ENCODE measurements at regions not wholly inside any gene's neighbourhood (a gene's known extent, or its start where the extent isn't known, plus 50 kb on each side); places are given as distances from the start of the nearest gene placed in this dataset.

DNA sequence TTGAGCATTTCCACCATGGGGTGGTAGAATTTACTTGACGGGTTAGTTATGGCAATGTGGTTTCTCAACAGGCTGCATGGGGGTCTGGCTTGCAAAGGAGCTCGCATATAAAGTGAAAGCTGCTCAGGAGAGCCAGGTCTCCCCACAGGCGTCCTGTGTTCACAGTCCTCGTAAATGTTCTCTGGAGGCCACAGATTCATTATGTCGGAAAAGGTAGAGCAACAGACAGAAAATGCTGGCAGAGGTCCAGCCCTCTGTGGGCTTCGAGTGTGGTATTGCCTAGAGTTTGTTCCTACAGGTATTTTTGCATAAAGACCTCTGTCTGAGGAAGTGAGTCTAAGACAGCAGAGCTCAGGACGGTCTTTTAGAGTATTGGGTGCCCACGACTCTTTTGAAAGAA lies 96.4 kb downstream of the CDCA7 start:
- no peak overlapping the region for H3K27ac Mint-ChIP-seq (ENCODE audit: low read depth)
- no peak for ATAC-seq (replicated peaks; ENCODE audit: extremely low read depth, poor library complexity, severe bottlenecking)
- no peaks in the 10 kb centered on the region for H3K36me3 Mint-ChIP-seq (ENCODE audit: insufficient read depth)
- H3K9me3 Mint-ChIP-seq, result no peaks in the 10 kb centered on the region
- H3K4me1 Mint-ChIP-seq, result peaks cover 7% of the 10 kb centered on the region
- DNase-seq (ENCODE audit: low spot score in 2 of 2), result no peak
- H3K4me3 Mint-ChIP-seq, result no peak overlapping the region
- H3K27me3 Mint-ChIP-seq, result peaks cover 49% of the 10 kb centered on the region

DNA sequence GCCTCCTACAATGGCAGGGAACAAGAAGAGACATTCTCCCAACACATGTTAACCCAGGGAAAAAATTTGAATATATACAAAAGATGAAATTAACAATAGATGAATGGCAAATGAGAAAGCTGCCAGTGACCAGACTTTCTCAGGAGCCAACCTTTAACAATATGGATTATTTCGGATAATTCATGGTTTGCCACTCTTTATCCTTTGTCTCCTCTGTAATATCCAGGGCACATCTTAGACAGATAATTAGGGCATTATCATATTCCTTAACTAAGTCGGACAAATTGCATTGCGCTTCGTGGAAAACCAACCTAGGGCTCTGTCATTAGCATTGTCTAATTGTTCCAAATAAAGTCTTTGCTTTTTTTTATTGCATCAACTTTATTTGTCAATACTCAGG lies 97.3 kb downstream of the CDCA7 start:
- no peaks in the 10 kb centered on the region for H3K9me3 Mint-ChIP-seq
- DNase-seq (ENCODE audit: low spot score in 2 of 2) (no peak), ATAC-seq (replicated peaks; ENCODE audit: extremely low read depth, poor library complexity, severe bottlenecking) (no peak)
- peaks cover 57% of the 10 kb centered on the region for H3K27me3 Mint-ChIP-seq
- H3K4me1 Mint-ChIP-seq, result peaks cover 7% of the 10 kb centered on the region
- H3K36me3 Mint-ChIP-seq (ENCODE audit: insufficient read depth), result no peaks in the 10 kb centered on the region
- no peak overlapping the region for H3K4me3 Mint-ChIP-seq
- no peak overlapping the region for H3K27ac Mint-ChIP-seq (ENCODE audit: low read depth)

DNA sequence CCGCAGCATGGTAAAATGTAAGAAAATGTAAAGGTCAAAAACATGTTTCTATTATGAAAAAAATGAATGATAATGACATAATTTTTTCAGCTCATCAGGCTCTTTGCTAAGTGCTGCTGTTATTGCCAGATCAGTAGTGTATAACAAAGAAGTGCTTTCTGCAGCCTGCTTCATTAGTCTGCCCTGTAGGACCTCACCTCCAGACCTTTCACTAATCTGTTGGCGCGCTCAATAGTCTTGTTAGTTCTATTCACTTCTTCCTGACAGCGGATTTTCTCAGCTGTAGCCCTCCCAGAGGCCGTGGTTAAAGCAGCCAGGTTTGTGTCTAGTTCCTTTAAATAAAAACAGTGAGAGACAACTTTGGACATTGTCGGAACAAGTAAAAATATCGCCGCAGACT lies 97.7 kb downstream of the CDCA7 start:
- H3K27ac Mint-ChIP-seq (ENCODE audit: low read depth), result no peak overlapping the region
- ATAC-seq (replicated peaks; ENCODE audit: extremely low read depth, poor library complexity, severe bottlenecking), result no peak
- H3K4me1 Mint-ChIP-seq, result peaks cover 7% of the 10 kb centered on the region

GRCh38 chr2:173456960-173457359 lies 102.3 kb downstream of the CDCA7 start:
- Mint-ChIP-seq H3K36me3 (ENCODE audit: insufficient read depth) (no peaks in the 10 kb centered on the region), H3K9me3 (no peaks in the 10 kb centered on the region), H3K4me3 (no peak overlapping the region), H3K27me3 (peaks cover 74% of the 10 kb centered on the region), H3K27ac (ENCODE audit: low read depth) (no peak overlapping the region), H3K4me1 (no peaks in the 10 kb centered on the region)
- no peak for DNase-seq (ENCODE audit: low spot score in 2 of 2)
- ATAC-seq (replicated peaks; ENCODE audit: extremely low read depth, poor library complexity, severe bottlenecking), result no peak

More for the DNA sequence above, 97.7 kb downstream of the CDCA7 start:
- no peak for DNase-seq (ENCODE audit: low spot score in 2 of 2)
- Mint-ChIP-seq H3K4me3 (no peak overlapping the region), H3K27me3 (peaks cover 62% of the 10 kb centered on the region), H3K9me3 (no peaks in the 10 kb centered on the region), H3K36me3 (ENCODE audit: insufficient read depth) (no peaks in the 10 kb centered on the region)

GRCh38 chr2:173457366-173457765 lies 102.7 kb downstream of the CDCA7 start:
- peaks cover 78% of the 10 kb centered on the region for H3K27me3 Mint-ChIP-seq
- DNase-seq (ENCODE audit: low spot score in 2 of 2), result no peak
- no peaks in the 10 kb centered on the region for H3K36me3 Mint-ChIP-seq (ENCODE audit: insufficient read depth)
- H3K27ac Mint-ChIP-seq (ENCODE audit: low read depth), result no peak overlapping the region
- H3K9me3 Mint-ChIP-seq, result no peaks in the 10 kb centered on the region
- no peak for ATAC-seq (replicated peaks; ENCODE audit: extremely low read depth, poor library complexity, severe bottlenecking)
- no peaks in the 10 kb centered on the region for H3K4me1 Mint-ChIP-seq
- no peak overlapping the region for H3K4me3 Mint-ChIP-seq

DNA sequence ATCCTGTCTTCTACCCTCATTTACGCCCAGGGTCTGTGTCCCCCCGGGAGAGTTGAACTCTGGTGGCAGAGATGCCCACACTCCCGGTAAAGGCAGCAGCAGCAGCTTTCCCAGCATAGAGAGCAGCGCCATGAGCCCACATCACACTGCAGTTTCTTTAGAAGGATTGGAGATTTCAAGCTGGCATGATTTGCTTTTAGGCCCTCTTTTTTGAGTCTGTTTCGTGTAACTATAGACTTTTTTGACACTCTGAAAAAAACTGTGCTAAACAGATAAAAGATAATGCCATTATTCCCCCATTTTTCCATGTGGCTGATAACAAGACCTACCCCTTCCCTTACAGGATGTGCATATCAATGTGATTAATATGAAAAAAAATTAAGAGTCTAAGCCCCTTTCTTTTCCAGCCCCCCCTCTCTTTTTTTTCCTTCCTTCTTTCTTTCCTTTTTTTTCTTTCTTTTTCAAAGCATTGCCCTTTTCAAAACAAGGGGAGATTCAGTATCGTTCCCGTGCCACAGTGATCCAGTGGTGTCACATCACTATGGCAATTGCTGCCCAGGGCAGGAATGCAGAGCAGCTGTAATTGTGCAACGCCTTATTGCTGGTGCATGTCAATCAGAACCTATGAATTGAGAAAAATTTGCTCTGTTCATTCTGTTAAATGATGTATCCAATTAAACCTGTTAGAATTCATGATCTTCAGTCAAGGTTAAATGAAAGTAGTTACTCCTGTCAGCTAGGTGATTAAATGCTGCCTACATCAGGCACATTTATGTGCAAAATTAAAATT lies 104.5 kb downstream of the CDCA7 start:
- no peak overlapping the region for H3K4me3 Mint-ChIP-seq
- no peaks in the 10 kb centered on the region for H3K4me1 Mint-ChIP-seq
- H3K27me3 Mint-ChIP-seq, result peaks cover 81% of the 10 kb centered on the region
- H3K9me3 Mint-ChIP-seq, result no peaks in the 10 kb centered on the region
- H3K27ac Mint-ChIP-seq (ENCODE audit: low read depth), result no peak overlapping the region
- no peak for ATAC-seq (replicated peaks; ENCODE audit: extremely low read depth, poor library complexity, severe bottlenecking)
- H3K36me3 Mint-ChIP-seq (ENCODE audit: insufficient read depth), result no peaks in the 10 kb centered on the region
- DNase-seq (ENCODE audit: low spot score in 2 of 2), result no peak

DNA sequence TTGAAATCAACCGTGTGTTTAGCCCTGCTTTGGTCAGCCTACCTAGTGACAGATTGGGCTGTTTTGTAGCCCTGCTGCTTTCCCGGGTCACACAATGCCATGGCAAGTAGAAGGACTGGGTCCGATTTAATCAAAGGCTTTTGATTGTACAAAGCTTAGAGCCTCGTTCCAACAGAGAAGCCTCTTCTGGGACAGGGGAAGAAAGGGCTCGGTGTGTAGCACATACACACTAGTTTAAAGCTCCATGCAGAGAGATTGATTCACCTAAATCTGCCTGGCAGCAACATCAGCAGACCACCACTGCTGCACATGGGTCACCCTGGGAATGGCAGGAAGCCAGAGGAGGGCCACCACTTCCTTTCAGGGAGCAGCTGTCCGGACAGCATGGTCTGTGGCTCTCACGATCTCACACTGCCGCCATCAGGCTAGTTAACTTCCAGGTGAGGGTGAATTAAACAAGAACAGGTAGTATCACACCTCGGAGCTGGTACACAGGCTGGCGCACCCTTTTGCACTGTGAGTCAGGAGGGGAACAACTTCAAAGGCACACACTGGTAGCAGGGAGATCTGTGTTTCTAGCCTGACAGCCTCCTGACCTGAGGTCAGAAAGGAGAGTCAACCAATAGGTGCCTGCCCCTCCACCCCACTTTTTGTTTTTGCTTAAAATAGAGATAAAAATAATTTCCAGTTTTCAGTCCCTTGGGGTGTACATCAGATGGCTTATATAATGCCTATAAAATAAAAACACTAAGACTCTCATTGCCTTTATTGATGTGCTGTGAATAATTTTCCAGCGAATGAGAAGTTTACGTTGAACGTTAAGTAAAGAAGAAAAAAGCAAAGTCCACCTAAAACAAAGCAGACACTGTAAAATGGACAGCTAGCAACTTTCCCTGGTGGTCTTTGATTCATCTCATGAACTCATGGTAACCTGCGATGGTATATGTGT lies 108.5 kb downstream of the CDCA7 start:
- H3K27me3 Mint-ChIP-seq, result peaks cover 62% of the 10 kb centered on the region
- no peak overlapping the region for H3K27ac Mint-ChIP-seq (ENCODE audit: low read depth)
- no peaks in the 10 kb centered on the region for H3K4me1 Mint-ChIP-seq
- no peak overlapping the region for H3K4me3 Mint-ChIP-seq
- no peaks in the 10 kb centered on the region for H3K36me3 Mint-ChIP-seq (ENCODE audit: insufficient read depth)
- H3K9me3 Mint-ChIP-seq, result no peaks in the 10 kb centered on the region
- ATAC-seq (replicated peaks; ENCODE audit: extremely low read depth, poor library complexity, severe bottlenecking) (no peak), DNase-seq (ENCODE audit: low spot score in 2 of 2) (no peak)

- no peak for DNase-seq (ENCODE audit: low spot score in 2 of 2)
- ATAC-seq (replicated peaks; ENCODE audit: extremely low read depth, poor library complexity, severe bottlenecking), result no peak
- H3K36me3 Mint-ChIP-seq (ENCODE audit: insufficient read depth), result no peaks in the 10 kb centered on the region
- H3K9me3 Mint-ChIP-seq, result no peaks in the 10 kb centered on the region
- no peaks in the 10 kb centered on the region for H3K4me1 Mint-ChIP-seq
- peaks cover 60% of the 10 kb centered on the region for H3K27me3 Mint-ChIP-seq
- no peak overlapping the region for H3K27ac Mint-ChIP-seq (ENCODE audit: low read depth)
- H3K4me3 Mint-ChIP-seq, result no peak overlapping the region
Measured at GRCh38 chr2:173463846-173464245, 109.2 kb downstream of the CDCA7 start.

DNA sequence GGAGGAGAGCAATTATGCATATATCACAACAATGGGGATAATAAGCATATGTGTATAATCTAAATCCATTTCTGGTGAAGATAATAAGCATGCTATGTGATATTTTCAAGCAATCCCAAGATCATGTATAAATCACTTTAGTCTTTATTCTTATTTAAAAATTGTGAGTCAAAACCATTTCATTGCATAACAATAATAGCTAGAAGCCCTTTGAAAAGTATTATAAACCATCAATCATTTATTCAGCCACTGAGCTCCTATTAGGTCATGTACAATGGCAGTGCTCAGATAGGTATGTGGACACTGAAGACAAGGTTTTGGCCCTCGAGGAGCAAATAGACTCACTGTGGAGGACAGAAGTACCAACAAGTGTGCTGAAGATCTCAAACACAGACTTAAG lies 113.1 kb downstream of the CDCA7 start:
- H3K27me3 Mint-ChIP-seq, result peaks cover 55% of the 10 kb centered on the region
- DNase-seq (ENCODE audit: low spot score in 2 of 2), result no peak
- no peaks in the 10 kb centered on the region for H3K36me3 Mint-ChIP-seq (ENCODE audit: insufficient read depth)
- no peak overlapping the region for H3K27ac Mint-ChIP-seq (ENCODE audit: low read depth)
- no peak for ATAC-seq (replicated peaks; ENCODE audit: extremely low read depth, poor library complexity, severe bottlenecking)
- H3K9me3 Mint-ChIP-seq, result no peaks in the 10 kb centered on the region
- H3K4me1 Mint-ChIP-seq, result no peaks in the 10 kb centered on the region
- H3K4me3 Mint-ChIP-seq, result no peak overlapping the region

GRCh38 chr2:173468266-173468793 lies 113.7 kb downstream of the CDCA7 start:
- ATAC-seq (replicated peaks; ENCODE audit: extremely low read depth, poor library complexity, severe bottlenecking) (no peak), DNase-seq (ENCODE audit: low spot score in 2 of 2) (no peak)
- Mint-ChIP-seq H3K9me3 (no peaks in the 10 kb centered on the region), H3K27me3 (peaks cover 53% of the 10 kb centered on the region), H3K4me1 (no peaks in the 10 kb centered on the region), H3K27ac (ENCODE audit: low read depth) (no peak overlapping the region), H3K4me3 (no peak overlapping the region), H3K36me3 (ENCODE audit: insufficient read depth) (no peaks in the 10 kb centered on the region)

DNA sequence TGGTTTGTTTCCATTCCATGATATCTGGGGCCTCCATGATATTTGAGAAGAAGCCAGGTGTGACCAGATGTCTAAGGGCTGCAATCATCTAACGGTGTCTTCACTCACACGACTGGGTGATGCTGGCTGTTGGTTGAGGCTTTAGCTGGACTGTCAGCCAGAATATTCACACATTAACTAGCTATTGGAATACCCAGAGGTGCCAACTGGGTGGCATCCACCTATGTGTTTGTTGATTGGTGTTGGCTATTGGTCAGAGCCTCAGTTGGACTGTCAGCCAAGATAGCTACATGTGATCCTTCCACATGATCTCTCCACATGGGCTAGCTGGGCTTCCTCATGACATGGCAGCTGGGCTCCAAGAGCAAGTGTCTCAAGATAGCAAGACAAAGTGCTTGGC lies 117.4 kb downstream of the CDCA7 start:
- DNase-seq (ENCODE audit: low spot score in 2 of 2), result no peak
- Mint-ChIP-seq H3K27me3 (peaks cover 44% of the 10 kb centered on the region), H3K27ac (ENCODE audit: low read depth) (no peak overlapping the region), H3K36me3 (ENCODE audit: insufficient read depth) (no peaks in the 10 kb centered on the region), H3K9me3 (no peaks in the 10 kb centered on the region), H3K4me3 (no peak overlapping the region), H3K4me1 (no peaks in the 10 kb centered on the region)
- no peak for ATAC-seq (replicated peaks; ENCODE audit: extremely low read depth, poor library complexity, severe bottlenecking)

- no peak for ATAC-seq (replicated peaks; ENCODE audit: extremely low read depth, poor library complexity, severe bottlenecking)
- Mint-ChIP-seq H3K36me3 (ENCODE audit: insufficient read depth) (no peaks in the 10 kb centered on the region), H3K9me3 (no peaks in the 10 kb centered on the region), H3K27ac (ENCODE audit: low read depth) (no peak overlapping the region), H3K4me1 (no peaks in the 10 kb centered on the region), H3K27me3 (peaks cover 16% of the 10 kb centered on the region), H3K4me3 (no peak overlapping the region)
- DNase-seq (ENCODE audit: low spot score in 2 of 2), result no peak
Measured at GRCh38 chr2:173483137-173483536, 128.5 kb downstream of the CDCA7 start.
